MM.1S (cell line): ENCODE measurements at regions not wholly inside any gene's neighbourhood (a gene's known extent, or its start where the extent isn't known, plus 50 kb on each side); places are given as distances from the start of the nearest gene placed in this dataset.
A peak's percentile ranks its signal among the peaks of the same experiment; 100 is the strongest.

Source experiments
- DNase-seq: peaks from one replicate; pipeline ENCODE4 v3.0.0-alpha.2; 2015
- H2AFZ ChIP-seq: fragments of 300-600 bp; sonication (generic); 2 replicates; pipeline ENCODE4 v1.6.0; 2016; ENCODE audit warnings: antibody characterized with exemption, low read length
- H3F3A ChIP-seq: fragments of 300-600 bp; sonication (generic); 2 replicates; pipeline ENCODE4 v1.6.1; 2016; ENCODE audit warnings: mild to moderate bottlenecking, antibody characterized with exemption, low read length, moderate library complexity, mixed read lengths; ENCODE audit not compliant: insufficient read depth
- H3K27ac ChIP-seq: fragments of 300-600 bp; sonication (generic); 2 replicates; pipeline ENCODE4 v1.5.1; 2016; ENCODE audit warnings: mild to moderate bottlenecking, low read length
- H3K27me3 ChIP-seq: fragments of 300-600 bp; sonication (generic); replicated peaks from 2 replicates; pipeline ENCODE4 v1.6.0; 2016; ENCODE audit warnings: low read length; ENCODE audit not compliant: insufficient read depth
- H3K36me3 ChIP-seq: fragments of 300-600 bp; sonication (generic); replicated peaks from 2 replicates; pipeline ENCODE4 v1.6.1; 2016; ENCODE audit warnings: mild to moderate bottlenecking, low read length, mixed read lengths; ENCODE audit not compliant: insufficient read depth
- H3K4me1 ChIP-seq: fragments of 300-600 bp; sonication (generic); 2 replicates; pipeline ENCODE4 v1.6.1; 2016; ENCODE audit warnings: low read length, mixed read lengths
- H3K4me2 ChIP-seq: fragments of 300-600 bp; sonication (generic); 2 replicates; pipeline ENCODE4 v1.6.0; 2016; ENCODE audit warnings: low read depth, low read length
- H3K4me3 ChIP-seq: fragments of 300-600 bp; sonication (generic); 2 replicates; pipeline ENCODE4 v1.5.1; 2016; ENCODE audit warnings: low read length, mixed read lengths
- H3K79me2 ChIP-seq: fragments of 300-600 bp; sonication (generic); 2 replicates; pipeline ENCODE4 v1.6.1; 2016; ENCODE audit warnings: mixed run types, low read length, mixed read lengths
- H3K9ac ChIP-seq: fragments of 300-600 bp; sonication (generic); 2 replicates; pipeline ENCODE4 v1.6.1; 2016; ENCODE audit warnings: low read length, mixed read lengths
- H3K9me2 ChIP-seq: fragments of 300-600 bp; sonication (generic); replicated peaks from 2 replicates; pipeline ENCODE4 v1.6.1; 2016; ENCODE audit warnings: mild to moderate bottlenecking, low read length, mixed read lengths; ENCODE audit not compliant: insufficient read depth
- H3K9me3 ChIP-seq: fragments of 300-600 bp; sonication (generic); replicated peaks from 2 replicates; pipeline ENCODE4 v1.6.1; 2016; ENCODE audit warnings: mild to moderate bottlenecking, low read length, mixed read lengths; ENCODE audit not compliant: insufficient read depth
- H4K20me1 ChIP-seq: fragments of 300-600 bp; sonication (generic); 2 replicates; pipeline ENCODE4 v1.6.1; 2016; ENCODE audit warnings: mild to moderate bottlenecking, low read length, moderate library complexity, mixed read lengths; ENCODE audit not compliant: insufficient read depth
- CTCF ChIP-seq: fragments of 300-600 bp; sonication (generic); IDR thresholded peaks from 2 replicates; pipeline ENCODE4 v1.5.1; 2016; ENCODE audit warnings: antibody characterized with exemption, low read length, mixed read lengths
- EZH2 ChIP-seq: fragments of 300-600 bp; sonication (generic); optimal IDR thresholded peaks from 2 replicates; pipeline ENCODE3; 2017; ENCODE audit warnings: low read depth, mild to moderate bottlenecking, antibody characterized with exemption, low read length, mixed read lengths
- EZH2phosphoT487 ChIP-seq: fragments of 300-600 bp; sonication (generic); IDR thresholded peaks from 2 replicates; pipeline ENCODE4 v1.6.1; 2018; ENCODE audit warnings: antibody characterized with exemption, low read length

GRCh38 chr13:44159633-44160279 is 213.9 kb upstream of the SERP2 start:
- H3K4me1 ChIP-seq, result peaks cover 11% of the 10 kb centered on the region; the same call in 1 of the 2 replicates
- no peak for DNase-seq
- no peak overlapping the region for H3K9ac ChIP-seq
- H3K79me2 ChIP-seq, result no peaks in the 10 kb centered on the region
- no peaks in the 10 kb centered on the region for H3K27me3 ChIP-seq
- TF ChIP-seq EZH2phosphoT487 (no peak), EZH2 (no peak), CTCF (no peak)
- H2AFZ ChIP-seq, result no peak overlapping the region
- H3K9me3 ChIP-seq, result no peaks in the 10 kb centered on the region
- H3K27ac ChIP-seq, result no peak overlapping the region
- H3K4me3 ChIP-seq, result no peak overlapping the region
- H3F3A ChIP-seq, result no peaks in the 10 kb centered on the region
- no peak overlapping the region for H3K4me2 ChIP-seq
- H3K9me2 ChIP-seq, result no peaks in the 10 kb centered on the region
- H3K36me3 ChIP-seq, result no peaks in the 10 kb centered on the region
- no peaks in the 10 kb centered on the region for H4K20me1 ChIP-seq

- Histone ChIP-seq H2AFZ (no peak overlapping the region), H3K79me2 (no peaks in the 10 kb centered on the region), H3K27ac (peak overlapping the region; percentile 51; the same call in 1 of the 2 replicates), H3F3A (no peaks in the 10 kb centered on the region), H3K4me3 (no peak overlapping the region), H3K9ac (no peak overlapping the region), H4K20me1 (no peaks in the 10 kb centered on the region), H3K9me2 (no peaks in the 10 kb centered on the region), H3K27me3 (no peaks in the 10 kb centered on the region), H3K36me3 (no peaks in the 10 kb centered on the region), H3K4me1 (peaks cover 11% of the 10 kb centered on the region; the same call in 1 of the 2 replicates), H3K4me2 (peak overlapping the region; percentile 18; the same call in 1 of the 2 replicates), H3K9me3 (no peaks in the 10 kb centered on the region)
- DNase-seq, result peak; percentile 19
- TF ChIP-seq EZH2, result no peak
- no peak for TF ChIP-seq CTCF
- no peak for TF ChIP-seq EZH2phosphoT487
Measured at GRCh38 chr13:44160591-44161191, 212.9 kb upstream of the SERP2 start.

GRCh38 chr13:44163108-44163507 is 210.5 kb upstream of the SERP2 start:
- no peak for DNase-seq
- H3K9me3 ChIP-seq, result no peaks in the 10 kb centered on the region
- no peaks in the 10 kb centered on the region for H3F3A ChIP-seq
- TF ChIP-seq CTCF (no peak), EZH2 (no peak), EZH2phosphoT487 (no peak)
- no peak overlapping the region for H3K4me2 ChIP-seq
- H3K27me3 ChIP-seq, result no peaks in the 10 kb centered on the region
- peaks cover 11% of the 10 kb centered on the region; the same call in 1 of the 2 replicates for H3K4me1 ChIP-seq
- no peaks in the 10 kb centered on the region for H4K20me1 ChIP-seq
- no peak overlapping the region for H2AFZ ChIP-seq
- H3K27ac ChIP-seq, result no peak overlapping the region
- H3K36me3 ChIP-seq, result no peaks in the 10 kb centered on the region
- H3K9me2 ChIP-seq, result no peaks in the 10 kb centered on the region
- H3K4me3 ChIP-seq, result no peak overlapping the region
- no peak overlapping the region for H3K9ac ChIP-seq
- H3K79me2 ChIP-seq, result no peaks in the 10 kb centered on the region
